K562 (cell line): ENCODE measurements at regions not wholly inside any gene's neighbourhood (a gene's known extent, or its start where the extent isn't known, plus 50 kb on each side); places are given as distances from the start of the nearest gene placed in this dataset.

Experiments
- ATAC-seq: fragments of 200-7000 bp; cut with Tn5 transposase; 3 replicates; pipeline ENCODE4 v1.9.1; 2020; ENCODE audit warnings: moderate library complexity
- BruUV-seq: library from RNA; stranded (reverse); fragments of 400-500 nt; replicated peaks from 2 replicates; lab custom pipeline; 2021; lab: Mats Ljungman, UMichigan
- CTCF ChIA-PET: fragments of 300-600 bp; formaldehyde crosslinking; extraction: SDS; loops from one replicate; lab custom pipeline; 2021; ENCODE audit warnings: low intra/inter-chr PET ratio; lab: Yijun Ruan, JAX
- POLR2A ChIA-PET: fragments of 300-600, 350-650 bp; sonication (Branson Sonifier 250); formaldehyde crosslinking; extraction: SDS; loops from one replicate; lab custom pipeline; 2021; ENCODE audit warnings: antibody characterized with exemption, inconsistent platforms; lab: Yijun Ruan, JAX
- DNase-seq, 4 experiments: peaks; one replicate each; pipeline versions ENCODE4 v3.0.0 to v3.0.0-alpha.2; 2011 to 2018; ENCODE audit warnings: low spot score in 3 of 4, mixed read lengths in 3 of 4; ENCODE audit errors: extremely low read depth in 1 of 4
- FAIRE-seq: peaks from 2 replicates; lab custom pipeline; 2011; peaks lifted over from hg19 to GRCh38; lab: Jason Lieb, UNC
- H2AFZ ChIP-seq: 2 replicates; pipeline ENCODE4 v1.6.0; 2011; ENCODE audit warnings: low read depth, low read length, control low read depth, inconsistent platforms
- H3K27ac ChIP-seq: fragments of 200-600 bp; 3 replicates; pipeline ENCODE4 v1.8.0; 2011; ENCODE audit warnings: low read depth, mild to moderate bottlenecking, control low read depth, inconsistent platforms, low read length, moderate library complexity, mixed read lengths; ENCODE audit errors: extremely low read depth
- H3K27me3 ChIP-seq, 2 experiments: fragments of 300-600 bp in 1 of 2; 2 replicates in 1 of 2; 3 replicates in 1 of 2; pipeline versions ENCODE4 v1.6.0 to v1.8.0; 2011; ENCODE audit warnings: inconsistent platforms in 2 of 2, low read length in 2 of 2, mild to moderate bottlenecking in 1 of 2, mixed read lengths in 1 of 2, moderate library complexity in 1 of 2; ENCODE audit not compliant: control insufficient read depth in 2 of 2, insufficient read depth in 2 of 2
- H3K36me3 ChIP-seq: fragments of 300-600 bp; 3 replicates; pipeline ENCODE4 v1.8.0; 2011; ENCODE audit warnings: mild to moderate bottlenecking, low read length, inconsistent platforms; ENCODE audit not compliant: control insufficient read depth, insufficient read depth
- H3K4me1 ChIP-seq, 2 experiments: fragments of 200-600 bp in 1 of 2; replicated peaks in 1 of 2; 2 replicates in 1 of 2; 3 replicates in 1 of 2; pipeline versions ENCODE4 v1.5.1 to v1.8.0; 2011; ENCODE audit warnings: inconsistent platforms in 2 of 2, low read length in 2 of 2, mild to moderate bottlenecking in 1 of 2, mixed read lengths in 1 of 2, moderate library complexity in 1 of 2; ENCODE audit not compliant: control insufficient read depth in 2 of 2, insufficient read depth in 2 of 2
- H3K4me2 ChIP-seq: 2 replicates; pipeline ENCODE4 v1.6.1; 2011; ENCODE audit warnings: low read length, control low read depth, inconsistent platforms, mixed read lengths; ENCODE audit not compliant: insufficient read depth
- H3K4me3 ChIP-seq: fragments of 200-600 bp; sonication (generic), shearing (Covaris generic); 2 replicates; pipeline ENCODE4 v1.5.1; 2016; ENCODE audit warnings: control low read depth, inconsistent platforms
- H3K79me2 ChIP-seq: fragments of 200-600 bp; 3 replicates; pipeline ENCODE4 v1.8.0; 2011; ENCODE audit warnings: low read length, inconsistent platforms; ENCODE audit not compliant: control insufficient read depth, insufficient read depth
- H3K9ac ChIP-seq, 2 experiments: 2 replicates each; pipeline versions ENCODE4 v1.6.0 to v1.6.1; 2011; ENCODE audit warnings: low read depth in 2 of 2, low read length in 2 of 2, control low read depth in 1 of 2, inconsistent platforms in 1 of 2, mild to moderate bottlenecking in 1 of 2, mixed read lengths in 1 of 2; ENCODE audit not compliant: insufficient read depth in 1 of 2
- H3K9me1 ChIP-seq: one replicate; pipeline ENCODE4 v1.6.0; 2011; ENCODE audit warnings: inconsistent platforms, mild to moderate bottlenecking, low read length, moderate library complexity; ENCODE audit not compliant: control insufficient read depth, insufficient read depth
- H3K9me3 ChIP-seq: replicated peaks from 2 replicates; pipeline ENCODE4 v1.5.1; 2011; ENCODE audit warnings: low read depth, low read length, inconsistent platforms; ENCODE audit not compliant: control insufficient read depth, insufficient read depth
- H4K20me1 ChIP-seq: replicated peaks from 2 replicates; pipeline ENCODE4 v1.6.1; 2011; ENCODE audit warnings: low read length, inconsistent platforms, mixed read lengths; ENCODE audit not compliant: control insufficient read depth, insufficient read depth
- C11orf30 ChIP-seq: fragments of 450-650 bp; IDR thresholded peaks from 2 replicates; pipeline ENCODE4 v1.6.1; 2016; ENCODE audit warnings: low read depth, mild to moderate bottlenecking
- CBX2 ChIP-seq: fragments of 200-600 bp; sonication (generic); IDR thresholded peaks from one replicate; pipeline ENCODE4 v1.6.1; 2012; ENCODE audit warnings: mild to moderate bottlenecking, low read length, inconsistent platforms; ENCODE audit not compliant: insufficient read depth, poor library complexity, severe bottlenecking
- CXXC5 ChIP-seq: fragments of 250-450 bp; sonication (Bioruptor Pico); IDR thresholded peaks from 2 replicates; pipeline ENCODE4 v1.8.0; 2022; ENCODE audit warnings: inconsistent platforms, mild to moderate bottlenecking, moderate library complexity
- FOS ChIP-seq: IDR thresholded peaks from 3 replicates; pipeline ENCODE4 v1.6.1; 2011; ENCODE audit not compliant: insufficient read length; ENCODE audit errors: extremely low read depth
- GABPB1 ChIP-seq: sonication (generic); formaldehyde crosslinking; IDR thresholded peaks from 2 replicates; pipeline ENCODE4 v1.8.0; 2022; ENCODE audit warnings: mild to moderate bottlenecking, missing genetic modification reagents
- HNRNPUL1 ChIP-seq: fragments of 200-400 bp; formaldehyde crosslinking; IDR thresholded peaks from 2 replicates; pipeline ENCODE4 v1.6.1; 2017; ENCODE audit warnings: low read length
- MCM3 ChIP-seq: fragments of 450-650 bp; IDR thresholded peaks from 2 replicates; pipeline ENCODE4 v1.6.1; 2016
- PML ChIP-seq: IDR thresholded peaks from 2 replicates; pipeline ENCODE4 v1.6.1; 2012; ENCODE audit warnings: low read length, inconsistent platforms
- SREBF1 ChIP-seq: fragments of 150-350 bp; IDR thresholded peaks from 2 replicates; pipeline ENCODE4 v1.6.1; 2014; ENCODE audit warnings: antibody characterized with exemption, low read depth, low read length, borderline replicate concordance
- SRF ChIP-seq, 2 experiments: fragments of 250-450, 450-650 bp in 1 of 2; sonication (Bioruptor Pico) in 1 of 2; sonication (generic) in 1 of 2; formaldehyde crosslinking; IDR thresholded peaks; 2 replicates each; pipeline versions ENCODE4 v1.5.0 to v1.5.1; 2020 to 2022; ENCODE audit warnings: mild to moderate bottlenecking in 1 of 2, missing genetic modification reagents in 1 of 2
- THRB ChIP-seq: fragments of 450-650 bp; formaldehyde crosslinking; conservative IDR thresholded peaks from 2 replicates; pipeline ENCODE4 v1.4.0; 2022; ENCODE audit warnings: mild to moderate bottlenecking, missing genetic modification characterization
- WGBS: fragments of 100-300 bp; shearing (Covaris generic); methylation state at CpG from one replicate; pipeline ENCODE4 v1.1.6; 2016; ENCODE audit warnings: low coverage, mixed read lengths; ENCODE audit not compliant: insufficient coverage; ENCODE audit errors: missing lambda C conversion rate; 5-methylcytosine and 5-hydroxymethylcytosine counted together
- in situ Hi-C: fragments of 300-500 bp; cut with MboI; formaldehyde crosslinking; loops from 4 replicates; pipeline ENCODE4 v1.15.0; 2018; ENCODE audit warnings: inconsistent platforms, mixed read lengths
- intact Hi-C: fragments of 100-400 bp; cut with micrococcal nuclease; formaldehyde crosslinking; loops from 2 replicates; pipeline ENCODE4 v1.14.2; 2022
- TF ChIP-seq, protein P1 (sequence below): sonication (generic); formaldehyde crosslinking; IDR thresholded peaks from 2 replicates; pipeline ENCODE4 v1.8.0; 2022; ENCODE audit warnings: mild to moderate bottlenecking, missing genetic modification reagents, borderline replicate concordance
- TF ChIP-seq, protein P2 (sequence below): fragments of 250-450 bp; sonication (Bioruptor Pico); IDR thresholded peaks from 2 replicates; pipeline ENCODE4 v1.8.0; 2021; ENCODE audit warnings: mild to moderate bottlenecking, moderate library complexity
- TF ChIP-seq, protein P3 (sequence below): fragments of 150-350 bp; conservative IDR thresholded peaks from 2 replicates; pipeline ENCODE4 v1.6.1; 2014; ENCODE audit warnings: low read length

- ATAC-seq (no peak), DNase-seq (no peak), FAIRE-seq (no peak)
- ChIA-PET POLR2A (no interaction called here), CTCF (no interaction called here)
- Histone ChIP-seq H3K36me3 (no peaks in the 10 kb centered on the region), H3K27me3 (no peaks in the 10 kb centered on the region), H3K9me3 (no peaks in the 10 kb centered on the region), H3K9me1 (no peaks in the 10 kb centered on the region), H3K27ac (no peak overlapping the region), H3K4me1 (no peaks in the 10 kb centered on the region), H3K4me3 (no peak overlapping the region), H3K79me2 (no peaks in the 10 kb centered on the region), H3K4me2 (no peak overlapping the region), H2AFZ (no peak overlapping the region), H4K20me1 (no peaks in the 10 kb centered on the region), H3K9ac (no peak overlapping the region)
- no TSS peak for BruUV-seq
- 0% methylated on average over 5 of the region's 5 CpGs for WGBS
- in situ Hi-C loops: no loop called here
- intact Hi-C loops: no loop called here
- TF ChIP-seq THRB (CRISPR knock-in tag) (no peak), GABPB1 (no peak), FOS (no peak), CXXC5 (CRISPR knock-in tag) (no peak), C11orf30 (no peak), SRF (CRISPR knock-in tag; IDR thresholded peaks at IDR 0.05) (no peak), CBX2 (no peak), HNRNPUL1 (no peak), PML (no peak), MCM3 (no peak), SREBF1 (no peak)
- TF ChIP-seq, protein P1, sequence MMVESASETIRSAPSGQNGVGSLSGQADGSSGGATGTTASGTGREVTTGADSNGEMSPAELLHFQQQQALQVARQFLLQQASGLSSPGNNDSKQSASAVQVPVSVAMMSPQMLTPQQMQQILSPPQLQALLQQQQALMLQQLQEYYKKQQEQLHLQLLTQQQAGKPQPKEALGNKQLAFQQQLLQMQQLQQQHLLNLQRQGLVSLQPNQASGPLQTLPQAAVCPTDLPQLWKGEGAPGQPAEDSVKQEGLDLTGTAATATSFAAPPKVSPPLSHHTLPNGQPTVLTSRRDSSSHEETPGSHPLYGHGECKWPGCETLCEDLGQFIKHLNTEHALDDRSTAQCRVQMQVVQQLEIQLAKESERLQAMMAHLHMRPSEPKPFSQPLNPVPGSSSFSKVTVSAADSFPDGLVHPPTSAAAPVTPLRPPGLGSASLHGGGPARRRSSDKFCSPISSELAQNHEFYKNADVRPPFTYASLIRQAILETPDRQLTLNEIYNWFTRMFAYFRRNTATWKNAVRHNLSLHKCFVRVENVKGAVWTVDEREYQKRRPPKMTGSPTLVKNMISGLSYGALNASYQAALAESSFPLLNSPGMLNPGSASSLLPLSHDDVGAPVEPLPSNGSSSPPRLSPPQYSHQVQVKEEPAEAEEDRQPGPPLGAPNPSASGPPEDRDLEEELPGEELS (CRISPR knock-in tag): no peak
- TF ChIP-seq, protein P2, sequence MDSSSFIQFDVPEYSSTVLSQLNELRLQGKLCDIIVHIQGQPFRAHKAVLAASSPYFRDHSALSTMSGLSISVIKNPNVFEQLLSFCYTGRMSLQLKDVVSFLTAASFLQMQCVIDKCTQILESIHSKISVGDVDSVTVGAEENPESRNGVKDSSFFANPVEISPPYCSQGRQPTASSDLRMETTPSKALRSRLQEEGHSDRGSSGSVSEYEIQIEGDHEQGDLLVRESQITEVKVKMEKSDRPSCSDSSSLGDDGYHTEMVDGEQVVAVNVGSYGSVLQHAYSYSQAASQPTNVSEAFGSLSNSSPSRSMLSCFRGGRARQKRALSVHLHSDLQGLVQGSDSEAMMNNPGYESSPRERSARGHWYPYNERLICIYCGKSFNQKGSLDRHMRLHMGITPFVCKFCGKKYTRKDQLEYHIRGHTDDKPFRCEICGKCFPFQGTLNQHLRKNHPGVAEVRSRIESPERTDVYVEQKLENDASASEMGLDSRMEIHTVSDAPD (CRISPR knock-in tag): no peak
- TF ChIP-seq, protein P3, sequence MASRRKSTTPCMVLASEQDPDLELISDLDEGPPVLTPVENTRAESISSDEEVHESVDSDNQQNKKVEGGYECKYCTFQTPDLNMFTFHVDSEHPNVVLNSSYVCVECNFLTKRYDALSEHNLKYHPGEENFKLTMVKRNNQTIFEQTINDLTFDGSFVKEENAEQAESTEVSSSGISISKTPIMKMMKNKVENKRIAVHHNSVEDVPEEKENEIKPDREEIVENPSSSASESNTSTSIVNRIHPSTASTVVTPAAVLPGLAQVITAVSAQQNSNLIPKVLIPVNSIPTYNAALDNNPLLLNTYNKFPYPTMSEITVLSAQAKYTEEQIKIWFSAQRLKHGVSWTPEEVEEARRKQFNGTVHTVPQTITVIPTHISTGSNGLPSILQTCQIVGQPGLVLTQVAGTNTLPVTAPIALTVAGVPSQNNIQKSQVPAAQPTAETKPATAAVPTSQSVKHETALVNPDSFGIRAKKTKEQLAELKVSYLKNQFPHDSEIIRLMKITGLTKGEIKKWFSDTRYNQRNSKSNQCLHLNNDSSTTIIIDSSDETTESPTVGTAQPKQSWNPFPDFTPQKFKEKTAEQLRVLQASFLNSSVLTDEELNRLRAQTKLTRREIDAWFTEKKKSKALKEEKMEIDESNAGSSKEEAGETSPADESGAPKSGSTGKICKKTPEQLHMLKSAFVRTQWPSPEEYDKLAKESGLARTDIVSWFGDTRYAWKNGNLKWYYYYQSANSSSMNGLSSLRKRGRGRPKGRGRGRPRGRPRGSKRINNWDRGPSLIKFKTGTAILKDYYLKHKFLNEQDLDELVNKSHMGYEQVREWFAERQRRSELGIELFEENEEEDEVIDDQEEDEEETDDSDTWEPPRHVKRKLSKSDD: no peak
Measured at GRCh38 chr4:57305836-57306235, 195.7 kb upstream of the IGFBP7 start.
